ENCODE measurements at regions not wholly inside any gene's neighbourhood (a gene's known extent, or its start where the extent isn't known, plus 50 kb on each side); places are given as distances from the start of the nearest gene placed in this dataset.

DNA sequence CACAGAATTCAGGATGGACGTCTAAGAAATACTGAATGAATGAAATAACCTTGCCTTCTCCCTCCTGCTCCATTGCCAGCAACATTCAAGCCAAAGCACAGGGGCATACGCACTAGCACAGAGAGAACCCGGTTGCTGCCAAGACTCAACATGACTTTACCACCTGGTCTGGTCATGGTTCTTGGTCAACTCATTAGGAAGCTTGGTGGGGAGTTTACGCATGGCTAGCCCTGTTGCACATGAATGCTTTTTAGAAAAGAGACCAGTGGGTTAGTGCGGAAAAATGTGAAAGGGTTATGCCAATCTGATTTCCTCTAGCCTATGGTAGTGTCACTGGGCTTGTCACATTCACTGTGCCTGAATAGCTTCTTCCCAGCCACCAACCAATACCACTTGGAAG lies 187.6 kb upstream of the NEBL start:
- TF ChIP-seq POLR2A (IDR thresholded peaks at IDR 0.05) = no peak
- TF ChIP-seq, protein P1, sequence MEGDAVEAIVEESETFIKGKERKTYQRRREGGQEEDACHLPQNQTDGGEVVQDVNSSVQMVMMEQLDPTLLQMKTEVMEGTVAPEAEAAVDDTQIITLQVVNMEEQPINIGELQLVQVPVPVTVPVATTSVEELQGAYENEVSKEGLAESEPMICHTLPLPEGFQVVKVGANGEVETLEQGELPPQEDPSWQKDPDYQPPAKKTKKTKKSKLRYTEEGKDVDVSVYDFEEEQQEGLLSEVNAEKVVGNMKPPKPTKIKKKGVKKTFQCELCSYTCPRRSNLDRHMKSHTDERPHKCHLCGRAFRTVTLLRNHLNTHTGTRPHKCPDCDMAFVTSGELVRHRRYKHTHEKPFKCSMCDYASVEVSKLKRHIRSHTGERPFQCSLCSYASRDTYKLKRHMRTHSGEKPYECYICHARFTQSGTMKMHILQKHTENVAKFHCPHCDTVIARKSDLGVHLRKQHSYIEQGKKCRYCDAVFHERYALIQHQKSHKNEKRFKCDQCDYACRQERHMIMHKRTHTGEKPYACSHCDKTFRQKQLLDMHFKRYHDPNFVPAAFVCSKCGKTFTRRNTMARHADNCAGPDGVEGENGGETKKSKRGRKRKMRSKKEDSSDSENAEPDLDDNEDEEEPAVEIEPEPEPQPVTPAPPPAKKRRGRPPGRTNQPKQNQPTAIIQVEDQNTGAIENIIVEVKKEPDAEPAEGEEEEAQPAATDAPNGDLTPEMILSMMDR (IDR thresholded peaks at IDR 0.05) = no peak
